ENCODE measurements at regions not wholly inside any gene's neighbourhood (a gene's known extent, or its start where the extent isn't known, plus 50 kb on each side); places are given as distances from the start of the nearest gene placed in this dataset.

DNA sequence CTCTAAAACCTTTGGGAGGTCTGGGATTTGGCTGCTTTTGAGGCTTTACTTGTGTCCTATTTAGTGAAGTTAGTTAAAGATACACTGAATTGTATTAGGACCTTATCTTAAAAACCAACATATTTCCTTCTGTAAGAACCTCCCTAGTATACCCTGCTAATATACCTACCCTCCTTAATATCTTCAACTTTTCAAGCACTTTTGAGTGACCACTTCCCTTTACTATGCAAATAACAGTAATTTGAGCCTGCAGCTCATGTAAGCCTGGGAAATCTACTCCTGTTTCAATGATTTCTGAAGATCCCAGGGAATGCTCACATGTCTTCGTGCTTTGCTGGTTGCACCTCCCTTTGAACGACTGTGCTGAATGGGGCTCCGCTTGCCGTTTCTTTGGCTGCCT, 358.5 kb downstream of the YTHDC2 start:
- TF ChIP-seq TEAD1 (CRISPR knock-in tag; IDR thresholded peaks at IDR 0.05) (no peak), NFXL1 (CRISPR knock-in tag; IDR thresholded peaks at IDR 0.05) (no peak)
